Progenitor cell of endocrine pancreas (in vitro differentiated cells): ENCODE measurements at regions not wholly inside any gene's neighbourhood (a gene's known extent, or its start where the extent isn't known, plus 50 kb on each side); places are given as distances from the start of the nearest gene placed in this dataset.

Experiments used
- DNase-seq: peaks from one replicate; pipeline ENCODE4 v3.0.0; 2021; ENCODE audit warnings: low spot score; ENCODE audit not compliant: unreplicated experiment
- H3K27ac Mint-ChIP-seq: 2 replicates; pipeline ENCODE4 v1.8.0; 2021; ENCODE audit warnings: mild to moderate bottlenecking, moderate library complexity, mixed read lengths
- H3K27me3 Mint-ChIP-seq: 2 replicates; pipeline ENCODE4 v1.8.0; 2021; ENCODE audit warnings: mixed read lengths
- H3K36me3 Mint-ChIP-seq: 2 replicates; pipeline ENCODE4 v1.8.0; 2022; ENCODE audit warnings: mixed read lengths; ENCODE audit not compliant: insufficient read depth
- H3K4me1 Mint-ChIP-seq: 2 replicates; pipeline ENCODE4 v1.8.0; 2021; ENCODE audit warnings: low read depth, mixed read lengths
- H3K4me3 Mint-ChIP-seq: 2 replicates; pipeline ENCODE4 v1.8.0; 2021; ENCODE audit warnings: low read depth, mild to moderate bottlenecking, moderate library complexity, mixed read lengths
- H3K9me3 Mint-ChIP-seq: 2 replicates; pipeline ENCODE4 v1.8.0; 2021; ENCODE audit warnings: low read depth, mixed read lengths
- CTCF ChIP-seq: fragments of 200-600 bp; sonication (generic); IDR thresholded peaks from one replicate; pipeline ENCODE4 v1.5.0; 2021; ENCODE audit warnings: antibody characterized with exemption, mild to moderate bottlenecking; ENCODE audit not compliant: unreplicated experiment

- Mint-ChIP-seq H3K36me3 (no peaks in the 10 kb centered on the region), H3K4me1 (no peaks in the 10 kb centered on the region), H3K27me3 (peaks cover 55% of the 10 kb centered on the region), H3K4me3 (no peak overlapping the region), H3K9me3 (no peaks in the 10 kb centered on the region), H3K27ac (no peak overlapping the region)
- DNase-seq, result no peak
- TF ChIP-seq CTCF, result no peak
Measured at GRCh38 chr20:60937585-60937984, 314.5 kb upstream of the CDH4 start.

- Mint-ChIP-seq H3K27ac (no peak overlapping the region), H3K4me1 (no peaks in the 10 kb centered on the region), H3K9me3 (no peaks in the 10 kb centered on the region), H3K27me3 (peaks cover 61% of the 10 kb centered on the region), H3K4me3 (no peak overlapping the region), H3K36me3 (no peaks in the 10 kb centered on the region)
- DNase-seq, result no peak
- no peak for TF ChIP-seq CTCF
Measured at GRCh38 chr20:60941379-60941778, 310.7 kb upstream of the CDH4 start.

GRCh38 chr20:60947819-60948218, 304.2 kb upstream of the CDH4 start:
- Mint-ChIP-seq H3K27me3 (peaks cover 37% of the 10 kb centered on the region), H3K4me1 (no peaks in the 10 kb centered on the region), H3K27ac (no peak overlapping the region)

GRCh38 chr20:60948224-60948623, 303.8 kb upstream of the CDH4 start:
- Mint-ChIP-seq H3K36me3 (no peaks in the 10 kb centered on the region), H3K27me3 (peaks cover 34% of the 10 kb centered on the region), H3K27ac (no peak overlapping the region), H3K9me3 (no peaks in the 10 kb centered on the region), H3K4me3 (no peak overlapping the region), H3K4me1 (no peaks in the 10 kb centered on the region)
- no peak for DNase-seq
- TF ChIP-seq CTCF, result no peak

More at GRCh38 chr20:60947819-60948218, 304.2 kb upstream of the CDH4 start:
- DNase-seq, result no peak
- TF ChIP-seq CTCF, result no peak
- Mint-ChIP-seq H3K4me3 (no peak overlapping the region), H3K9me3 (no peaks in the 10 kb centered on the region), H3K36me3 (no peaks in the 10 kb centered on the region)

- no peak for DNase-seq
- Mint-ChIP-seq H3K36me3 (no peaks in the 10 kb centered on the region), H3K27ac (no peak overlapping the region), H3K27me3 (peaks cover 33% of the 10 kb centered on the region), H3K4me3 (no peak overlapping the region), H3K9me3 (peaks cover 2% of the 10 kb centered on the region), H3K4me1 (no peaks in the 10 kb centered on the region)
- TF ChIP-seq CTCF, result no peak
Measured at GRCh38 chr20:60950561-60950960, 301.5 kb upstream of the CDH4 start.
